ENCODE measurements at regions not wholly inside any gene's neighbourhood (a gene's known extent, or its start where the extent isn't known, plus 50 kb on each side); places are given as distances from the start of the nearest gene placed in this dataset.

DNA sequence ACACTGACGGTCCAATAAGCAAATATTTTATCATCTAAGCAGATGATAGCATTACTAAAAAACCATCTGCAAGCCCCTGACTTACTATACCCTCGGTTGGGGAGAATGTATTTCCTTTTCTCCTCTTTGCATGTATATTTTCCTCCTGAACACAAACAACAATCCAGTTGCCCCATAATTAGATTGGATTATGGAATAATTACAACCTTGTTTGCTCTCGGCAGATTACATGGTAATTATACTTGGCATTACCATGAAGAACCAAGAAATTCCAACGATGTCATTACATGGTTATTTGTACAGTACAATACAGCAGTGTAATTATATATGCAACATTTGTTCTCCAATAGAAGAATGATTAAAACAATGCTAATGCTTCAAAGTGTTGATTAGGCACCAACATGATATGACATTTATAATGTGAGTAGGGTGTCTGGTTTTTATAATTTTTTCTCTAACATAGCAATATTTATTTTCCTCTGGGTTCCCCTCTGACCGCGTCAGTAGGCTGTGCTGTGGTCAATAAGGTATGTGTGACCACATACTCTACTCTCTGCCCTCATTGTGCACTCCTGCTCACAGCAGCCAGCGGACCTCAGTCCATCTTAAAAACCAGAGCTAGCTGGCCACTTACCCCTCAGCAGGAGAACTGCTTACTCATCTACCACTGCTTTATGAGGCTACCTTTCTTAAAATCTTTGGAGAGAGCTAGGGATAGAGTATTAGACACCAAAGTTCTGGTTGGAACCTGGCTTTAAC, 176.1 kb downstream of the INSIG2 start:
- no peak for DNase-seq

DNA sequence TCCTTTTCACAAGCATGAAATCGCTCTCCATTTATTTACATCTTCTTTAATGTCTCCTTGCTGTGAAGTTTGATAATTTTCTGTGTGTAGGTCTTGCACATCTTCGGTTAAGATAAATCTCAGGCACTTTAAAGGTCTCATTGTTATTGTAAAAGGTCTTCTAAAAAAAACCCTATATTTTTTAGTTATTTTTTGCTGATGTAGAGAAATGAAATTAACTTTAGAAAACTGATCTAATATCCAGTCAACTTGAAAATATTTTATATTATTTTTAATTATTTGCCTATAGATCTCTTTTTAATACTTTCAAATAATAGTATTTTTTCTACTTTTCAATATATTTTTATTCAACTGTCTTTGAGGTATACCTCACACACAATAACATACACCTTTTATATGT, 169.4 kb downstream of the INSIG2 start:
- DNase-seq = no peak

DNA sequence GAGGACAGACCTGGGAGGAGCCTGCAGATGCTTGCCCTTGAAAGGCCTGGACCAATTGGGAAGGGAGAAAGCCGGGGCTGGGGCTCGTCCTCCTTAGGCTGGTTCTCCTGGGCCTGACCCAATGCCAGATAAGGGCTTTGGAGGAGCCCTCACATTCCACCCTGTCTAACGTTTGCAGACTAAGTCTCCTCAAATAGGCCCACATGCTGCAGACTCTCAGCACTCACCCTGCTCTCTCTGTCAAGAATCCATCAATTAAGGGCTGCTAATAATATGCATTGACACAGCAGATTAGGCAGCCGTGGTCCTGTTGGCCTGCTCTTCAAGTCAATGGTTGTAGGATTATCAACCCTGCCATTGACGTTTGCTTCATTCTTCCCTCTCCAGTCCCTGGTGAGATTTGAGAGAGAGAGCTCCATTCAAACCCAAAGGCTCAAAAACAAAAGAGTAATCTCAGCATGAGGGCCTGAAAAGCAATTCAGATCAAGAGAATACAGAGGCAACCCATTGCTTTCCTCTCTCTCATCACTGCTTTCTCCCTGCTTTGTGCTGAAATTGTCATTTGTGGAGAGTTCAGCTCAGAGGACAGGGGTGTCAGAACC, 167.6 kb downstream of the INSIG2 start:
- DNase-seq = no peak

DNA sequence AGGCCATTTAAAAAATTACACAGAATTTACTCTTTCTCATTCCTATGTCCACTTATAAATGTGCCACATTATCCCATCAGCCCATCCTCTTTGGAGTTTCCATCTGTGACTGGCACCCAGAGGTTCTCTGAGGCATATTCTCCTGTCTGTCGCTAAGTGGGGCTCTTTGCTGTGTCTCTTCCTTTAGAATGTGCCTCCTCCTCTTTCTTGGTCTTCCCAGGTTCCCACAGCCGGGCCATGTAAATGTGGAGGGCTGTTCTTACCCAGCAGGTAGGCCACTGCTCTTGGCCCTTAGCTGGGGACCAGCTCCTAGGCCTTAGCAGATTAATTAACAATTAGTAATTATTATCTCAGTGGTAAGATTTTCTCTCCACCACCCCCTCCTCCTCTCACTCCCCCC, 167.0 kb downstream of the INSIG2 start:
- no peak for DNase-seq

DNA sequence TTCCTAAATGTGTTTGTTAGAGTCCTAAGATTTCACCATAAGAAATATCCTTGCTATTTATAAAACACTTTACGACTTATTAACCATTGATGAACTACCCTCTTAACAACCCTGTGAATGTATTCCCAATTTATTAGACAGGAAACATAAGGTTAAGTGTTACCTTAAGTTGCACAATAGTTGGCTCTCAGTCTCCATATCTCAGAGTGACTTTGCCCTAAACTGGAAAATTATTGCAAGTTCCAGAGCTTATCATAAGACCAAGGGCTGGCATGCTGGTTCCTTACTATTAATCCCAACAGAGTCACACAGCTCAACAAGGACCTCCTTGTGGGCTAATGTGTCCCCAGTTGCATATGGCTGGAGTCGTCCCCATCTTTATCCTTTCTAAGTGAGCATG, 165.8 kb downstream of the INSIG2 start:
- no peak for DNase-seq

DNA sequence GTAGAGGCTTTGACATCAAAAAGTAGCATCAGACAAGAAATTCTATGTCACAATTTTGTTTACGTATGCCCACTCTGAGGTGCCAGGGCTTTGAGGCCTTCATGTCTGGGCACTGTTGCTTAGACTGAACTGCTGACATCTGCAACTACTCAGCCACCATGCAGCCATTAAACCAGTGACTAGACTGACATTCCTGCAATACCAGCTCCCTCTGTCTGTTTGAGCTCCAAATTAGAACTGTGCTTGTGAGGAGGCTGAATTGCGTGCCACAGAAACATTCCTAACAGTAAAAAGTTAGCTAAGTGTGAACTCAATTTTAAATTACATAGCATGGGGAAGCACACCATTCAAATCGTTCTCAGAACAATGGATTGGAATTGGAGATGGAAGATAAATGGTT, 163.2 kb downstream of the INSIG2 start:
- no peak for DNase-seq

DNA sequence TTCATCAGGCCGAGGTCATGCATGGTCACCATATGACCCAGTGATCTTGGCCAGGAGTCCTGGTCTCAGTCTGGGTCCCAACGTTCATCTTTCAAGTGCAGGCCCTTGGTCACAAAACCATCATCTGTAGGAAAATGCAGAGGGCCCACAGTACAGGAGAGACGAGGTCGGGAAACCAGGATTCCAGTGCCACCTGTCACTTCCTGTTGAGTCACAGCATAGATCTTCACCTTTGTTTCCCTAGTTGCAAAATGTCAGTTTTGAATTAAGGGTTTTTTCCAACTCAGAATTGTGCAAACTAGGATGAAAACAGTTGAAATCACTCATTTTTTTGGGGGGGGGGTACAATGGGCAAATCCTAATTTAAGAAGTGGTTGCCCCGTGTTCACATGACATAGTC, 162.2 kb downstream of the INSIG2 start:
- DNase-seq = no peak

DNA sequence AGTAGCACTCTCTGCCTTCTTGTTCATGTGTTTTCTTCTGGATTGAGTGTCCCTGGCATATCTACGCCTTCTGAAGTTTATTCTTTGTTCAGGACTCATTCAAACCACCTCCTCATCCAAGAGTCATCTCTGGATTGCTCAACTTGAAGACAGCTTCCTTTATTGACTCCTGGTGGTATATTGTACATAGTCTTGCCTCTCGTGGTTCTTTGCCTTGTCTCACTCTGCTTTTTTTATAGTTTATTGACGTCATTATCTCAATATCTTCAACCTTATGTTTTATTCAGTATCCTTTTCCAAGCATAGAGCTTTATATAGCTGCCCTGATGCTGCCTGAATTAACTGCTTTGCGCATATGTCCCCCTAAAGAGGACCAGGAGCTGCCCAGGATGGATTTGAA, 161.7 kb downstream of the INSIG2 start:
- DNase-seq = no peak

DNA sequence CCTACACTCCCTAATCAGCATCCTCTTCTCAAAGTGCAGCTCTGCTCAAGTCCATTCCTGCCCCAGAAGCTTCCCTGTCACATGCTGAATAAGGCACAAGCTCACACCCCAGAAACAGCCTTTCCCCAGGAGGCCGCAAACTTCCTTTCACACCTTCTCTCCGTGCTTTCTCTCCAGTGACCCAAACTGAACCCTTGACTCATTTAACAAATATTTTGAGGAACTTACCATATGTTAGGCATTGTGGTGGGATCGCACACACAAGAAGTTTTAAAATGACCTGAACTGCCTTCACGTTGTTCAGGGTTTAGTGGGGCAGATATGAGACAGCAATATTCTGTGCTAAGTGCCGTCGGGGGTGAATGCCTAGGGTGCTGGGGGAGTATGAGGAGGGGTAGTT, 161.3 kb downstream of the INSIG2 start:
- no peak for DNase-seq

DNA sequence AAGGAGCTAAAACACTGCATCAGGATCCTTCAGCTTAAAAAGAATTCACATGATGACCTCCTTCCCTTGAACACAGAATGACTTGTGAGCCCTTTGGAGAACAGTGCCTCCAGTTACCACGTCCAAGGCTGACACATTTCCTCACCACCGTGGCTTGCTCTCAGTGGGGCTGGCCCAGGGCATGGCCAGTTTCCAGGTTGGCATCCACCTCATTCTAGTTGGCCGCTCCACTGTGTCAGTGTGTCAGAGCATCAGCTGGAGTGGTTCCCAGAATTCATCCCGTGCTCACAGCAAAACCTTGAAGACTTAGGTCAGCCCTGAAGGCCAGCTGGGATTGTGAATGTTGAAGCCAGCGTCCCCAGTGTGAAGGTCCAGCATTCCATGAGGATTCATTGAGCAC, 158.5 kb downstream of the INSIG2 start:
- DNase-seq = no peak

DNA sequence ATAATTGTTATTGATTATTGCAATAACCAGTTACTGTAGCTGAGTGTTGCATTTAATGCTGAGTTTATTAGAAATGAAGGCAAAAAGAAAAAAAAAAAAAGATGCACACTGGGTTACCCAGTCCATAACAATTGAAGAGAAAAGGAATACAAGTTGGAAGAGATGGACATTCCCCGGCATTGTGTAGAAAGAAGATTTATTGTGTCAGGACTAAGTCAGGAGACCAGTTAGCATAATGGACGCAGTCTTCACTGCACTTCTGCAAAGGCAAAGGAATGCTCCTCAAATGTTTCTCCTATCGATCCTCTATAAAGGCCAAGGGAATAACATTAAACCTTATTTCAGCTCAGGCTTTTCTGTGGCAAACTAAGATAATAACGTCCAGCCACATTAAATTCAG, 157.8 kb downstream of the INSIG2 start:
- no peak for DNase-seq

DNA sequence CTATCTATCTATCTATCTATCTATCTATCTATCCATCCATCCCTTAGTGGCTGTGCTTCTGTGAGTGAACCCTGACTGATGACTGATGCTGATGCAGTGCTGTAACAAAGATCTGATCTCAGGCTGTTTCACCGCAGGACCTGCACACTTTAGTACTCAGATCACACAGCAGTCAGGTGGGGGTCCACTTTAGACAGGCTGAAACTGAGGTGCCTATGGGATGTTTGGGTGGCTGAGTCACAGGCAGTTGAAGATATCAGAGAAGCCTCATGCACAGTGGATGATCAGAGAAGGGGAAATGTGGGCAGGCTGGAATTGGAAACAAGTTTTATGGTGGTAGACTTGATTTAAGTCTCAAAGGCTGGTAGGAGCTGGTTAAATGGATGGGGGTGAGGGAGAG, 156.4 kb downstream of the INSIG2 start:
- no peak for DNase-seq

DNA sequence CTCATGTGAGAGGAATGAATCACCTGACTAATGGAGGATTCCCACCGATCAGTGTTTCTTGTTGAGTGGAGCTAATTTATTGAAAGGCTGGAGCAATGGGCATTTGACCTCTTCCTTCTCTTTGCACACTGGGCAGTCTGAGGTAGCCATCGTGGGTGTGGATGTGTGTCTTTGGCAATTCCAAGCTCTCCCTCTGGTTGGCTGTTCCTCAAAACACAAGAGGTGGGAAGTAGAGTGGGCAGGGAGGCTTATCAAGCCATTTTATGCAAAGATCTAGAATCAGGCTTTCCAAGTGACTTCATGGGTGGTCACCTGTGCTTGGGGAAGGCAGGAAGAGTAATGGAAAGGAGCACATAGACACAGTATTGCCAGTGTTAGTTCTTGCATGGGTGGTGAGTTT, 154.8 kb downstream of the INSIG2 start:
- DNase-seq = no peak

DNA sequence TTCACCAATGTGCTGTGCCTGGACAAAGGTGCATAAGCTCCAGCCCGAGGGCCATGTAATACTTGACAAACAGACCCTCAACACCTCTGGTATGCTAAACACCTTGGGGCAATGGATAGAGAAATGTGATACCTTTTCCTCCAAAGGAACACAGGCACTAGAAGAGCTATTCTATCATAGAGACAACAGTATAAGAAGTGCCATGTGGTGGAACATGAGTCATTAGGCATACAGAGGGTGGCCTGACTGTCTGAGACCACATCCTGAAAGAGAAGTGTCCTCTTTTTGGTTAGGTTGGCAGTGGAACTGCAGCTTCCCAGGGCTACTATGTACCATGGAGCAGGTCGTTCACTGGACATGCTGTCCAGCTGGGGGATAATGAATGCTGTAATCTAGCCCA, 153.9 kb downstream of the INSIG2 start:
- DNase-seq = no peak

DNA sequence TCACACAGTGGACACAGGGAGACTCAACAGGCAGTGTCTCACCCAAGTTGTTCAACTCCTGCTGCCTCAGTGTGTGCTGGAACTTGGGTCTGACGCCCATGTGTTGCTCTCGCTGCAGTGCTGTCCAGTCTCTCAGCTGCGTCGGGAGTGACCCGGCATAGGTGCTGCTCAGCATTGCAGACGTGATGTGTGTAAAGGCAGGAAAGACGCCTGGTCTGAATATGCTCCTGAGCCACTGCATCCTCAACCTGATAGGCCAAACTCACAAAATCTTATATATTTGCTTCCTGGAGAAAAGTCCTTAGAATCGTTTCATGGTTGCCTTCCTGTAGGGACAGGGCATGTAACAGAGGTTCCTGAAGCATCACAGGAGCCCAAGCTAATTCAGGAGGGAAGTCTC, 152.9 kb downstream of the INSIG2 start:
- DNase-seq = no peak

DNA sequence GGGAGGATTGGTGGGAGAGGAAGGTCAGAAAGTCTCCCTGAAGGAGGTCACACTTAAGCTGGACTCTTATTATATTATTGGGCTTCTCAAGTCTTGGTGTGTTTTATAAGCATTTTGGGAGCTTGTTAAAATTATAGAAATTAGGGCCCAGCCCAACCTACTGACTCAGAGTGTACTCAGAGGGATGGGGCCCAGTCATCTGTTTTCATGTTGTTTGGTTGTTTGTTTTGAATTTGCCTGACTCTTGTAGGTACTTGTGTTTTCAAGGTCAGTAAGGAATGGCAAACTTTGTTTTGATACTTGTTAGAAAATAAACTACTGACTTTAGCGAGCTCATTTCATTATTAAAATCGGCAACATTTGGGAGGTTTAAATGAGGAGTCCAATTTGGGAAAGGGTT, 152.0 kb downstream of the INSIG2 start:
- no peak for DNase-seq

DNA sequence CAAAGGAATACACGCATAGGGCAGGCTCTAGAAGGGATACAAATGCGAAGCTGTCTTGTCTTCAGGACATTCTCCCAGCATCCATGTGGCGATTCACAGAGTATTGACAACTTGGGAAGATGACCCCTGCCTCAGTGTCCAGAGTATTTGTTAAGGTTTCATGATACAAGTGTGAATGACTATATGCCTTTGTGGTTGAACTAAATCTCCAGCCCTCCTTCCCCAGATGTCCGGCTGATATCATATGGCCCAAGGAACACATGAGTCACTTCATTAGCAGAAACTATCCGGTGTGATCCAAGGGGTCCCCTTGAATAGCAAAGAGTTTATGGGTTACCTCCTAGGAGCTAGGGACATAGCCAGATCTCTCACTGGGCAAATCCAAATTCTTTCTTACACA, 151.0 kb downstream of the INSIG2 start:
- no peak for DNase-seq

DNA sequence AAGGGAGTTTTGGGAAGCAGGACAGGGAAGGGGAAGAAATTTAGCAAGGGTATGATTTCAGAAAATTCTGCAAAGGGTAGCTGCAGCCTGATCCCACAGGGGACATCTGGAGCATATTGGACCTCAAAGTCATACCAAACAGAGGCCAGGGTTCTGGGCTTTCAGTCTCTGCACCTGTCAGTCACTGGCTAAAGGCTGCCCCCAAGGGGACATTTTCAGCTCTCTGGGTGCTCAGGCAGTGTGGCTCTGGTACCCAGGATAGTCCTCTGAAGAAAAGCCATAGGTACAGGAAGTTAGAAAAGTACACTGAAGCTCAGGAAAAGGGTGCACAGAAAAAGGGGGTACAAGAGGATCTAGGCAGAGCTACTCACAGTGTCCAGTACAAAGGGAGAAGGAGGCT, 149.2 kb downstream of the INSIG2 start:
- DNase-seq = no peak

DNA sequence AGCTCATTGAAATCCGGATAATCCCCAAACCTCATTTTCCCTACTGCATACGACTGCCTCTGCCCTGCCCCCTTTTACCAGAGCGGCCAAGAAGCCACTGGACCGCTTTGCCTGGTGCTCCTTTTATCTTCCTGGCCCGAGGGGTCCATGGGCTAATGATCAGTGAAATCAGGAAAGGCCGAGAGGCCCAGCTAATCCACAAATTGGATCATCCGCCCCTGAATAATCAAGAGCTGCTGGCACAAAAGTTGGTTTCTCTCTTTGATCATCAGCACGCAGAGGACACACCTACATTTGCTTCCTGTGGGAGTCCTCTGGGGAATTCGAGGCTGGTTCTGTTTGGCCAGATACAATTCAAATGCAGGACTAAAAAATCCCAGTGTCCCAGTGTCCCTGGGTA, 144.5 kb downstream of the INSIG2 start:
- DNase-seq = no peak

DNA sequence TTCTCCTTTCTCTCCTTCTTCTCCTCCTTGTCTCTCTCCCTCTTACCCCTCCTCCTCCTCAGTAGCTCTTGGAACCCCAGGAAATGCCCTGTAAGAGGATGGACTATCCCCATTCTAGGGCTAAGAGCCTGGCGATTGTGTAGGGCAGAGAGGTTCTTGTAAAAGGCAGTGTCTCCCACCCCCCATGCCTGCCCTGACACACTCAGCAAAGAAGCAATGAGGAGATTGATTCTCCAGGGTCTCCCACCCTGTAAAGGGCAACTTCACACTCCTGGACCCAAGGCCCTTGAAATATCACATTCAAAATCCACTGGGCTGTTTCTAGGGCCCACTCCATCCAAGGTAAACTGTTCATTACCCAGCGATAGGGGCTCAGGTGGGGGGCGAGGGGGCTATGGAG, 144.1 kb downstream of the INSIG2 start:
- DNase-seq = no peak

DNA sequence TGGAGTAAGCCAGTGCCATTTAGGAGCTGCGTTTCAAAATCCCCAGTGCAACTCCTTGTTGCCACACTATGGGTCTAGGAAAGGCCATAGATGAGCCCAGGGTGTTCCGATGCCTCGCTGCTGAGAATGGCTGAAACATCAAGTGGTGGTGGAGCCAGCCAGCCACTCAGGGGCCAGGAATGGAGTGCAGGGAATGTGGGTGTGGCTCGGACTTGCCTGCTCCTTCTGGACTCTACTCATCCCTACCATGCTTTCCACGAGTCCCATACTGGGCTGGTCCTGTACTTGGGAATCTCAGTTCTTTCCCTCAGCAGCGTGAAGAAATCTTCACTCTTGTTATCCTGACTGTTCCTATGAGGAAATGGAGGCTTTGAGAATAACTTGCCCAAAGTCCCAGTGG, 143.5 kb downstream of the INSIG2 start:
- DNase-seq = no peak

DNA sequence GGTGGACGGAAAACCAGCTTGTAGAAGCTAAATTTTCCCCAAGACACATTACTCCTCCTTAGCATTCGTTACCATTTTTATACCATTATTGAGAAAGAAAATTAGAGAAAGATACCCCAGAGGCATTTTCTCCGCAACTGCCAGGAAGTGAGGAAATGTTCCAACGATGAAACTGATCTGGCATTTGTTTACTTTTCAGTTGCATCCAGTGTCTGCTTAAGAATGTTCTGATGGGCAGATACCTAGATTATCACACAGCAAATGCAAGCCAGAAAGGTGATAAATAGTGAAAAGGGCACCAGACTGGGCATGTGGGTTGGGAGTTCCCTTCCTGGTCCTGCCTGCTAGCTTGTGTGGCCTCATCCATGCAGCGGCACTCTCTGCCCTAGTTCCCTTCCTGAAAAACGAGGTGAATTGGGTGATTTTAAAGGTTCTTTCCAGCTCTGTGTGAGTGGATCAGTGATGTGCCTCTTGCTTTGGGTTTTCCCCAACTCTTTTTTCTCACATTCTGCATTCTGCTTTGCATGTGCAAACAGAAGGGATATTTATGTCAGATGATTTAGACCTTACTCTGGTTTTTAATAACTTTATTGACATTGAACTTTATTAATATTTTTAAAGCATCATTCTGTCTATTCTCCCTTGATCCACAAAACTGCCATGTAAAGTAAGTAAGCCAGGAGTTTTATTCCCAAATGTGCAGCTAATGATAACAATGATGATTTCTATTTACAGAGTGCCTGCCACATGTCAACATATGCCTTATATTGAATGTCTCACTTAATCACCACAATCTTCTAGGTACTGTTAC, 139.6 kb downstream of the INSIG2 start:
- no peak for DNase-seq

DNA sequence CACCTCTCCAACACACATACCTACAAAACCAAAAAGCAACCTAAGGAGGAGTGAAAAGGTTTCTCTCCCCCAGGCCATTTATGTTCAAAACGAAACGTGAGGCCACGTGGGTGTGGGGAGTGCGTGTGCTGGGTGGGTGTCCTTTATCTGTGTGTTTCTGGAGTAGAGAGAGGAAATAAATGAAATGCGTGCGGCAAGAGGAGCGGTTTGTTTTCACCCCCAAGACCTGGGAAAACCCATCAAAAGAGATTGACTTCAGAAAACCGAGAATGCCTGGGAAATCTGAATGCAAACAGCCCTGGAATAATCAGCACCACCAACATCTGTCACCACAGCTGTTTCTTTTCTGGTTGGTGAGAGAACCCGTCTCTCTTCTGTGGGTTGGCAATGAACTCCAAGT, 137.4 kb downstream of the INSIG2 start:
- DNase-seq = no peak

DNA sequence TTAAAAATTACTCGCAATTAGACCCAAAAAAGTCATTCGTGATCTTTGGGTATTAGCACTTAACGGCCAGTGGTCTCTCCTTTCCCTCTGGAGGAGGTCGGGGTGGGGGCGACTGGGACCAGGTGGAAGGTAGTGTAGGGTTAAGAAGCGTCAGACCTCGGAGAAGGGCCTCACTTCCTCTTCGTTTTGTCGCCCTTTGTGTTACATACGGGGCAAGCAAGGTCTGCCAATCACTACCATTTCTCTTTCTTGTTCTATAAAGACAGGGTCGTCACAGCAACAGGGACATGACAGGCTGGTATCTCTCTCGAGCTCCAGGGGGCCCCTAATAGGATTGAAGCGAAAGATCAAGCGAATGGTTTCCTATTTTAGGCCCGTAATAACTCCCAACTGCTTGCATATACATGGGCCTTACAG, 136.6 kb downstream of the INSIG2 start:
- DNase-seq = no peak
